Cardiac muscle cell (in vitro differentiated cells and primary cell): ENCODE measurements at regions not wholly inside any gene's neighbourhood (a gene's known extent, or its start where the extent isn't known, plus 50 kb on each side); places are given as distances from the start of the nearest gene placed in this dataset.

Experiments used
- DNase-seq, 2 donors: peaks; one replicate each; pipeline versions ENCODE4 v3.0.0 to v3.0.0-alpha.2; 2010 to 2017; ENCODE audit warnings: low read depth in 1 of 2, low spot score in 1 of 2
- H3K27ac ChIP-seq: fragments of 200-600 bp; sonication (generic); 2 replicates; pipeline ENCODE4 v1.5.1; 2016
- H3K27me3 ChIP-seq: fragments of 200-600 bp; sonication (generic); 2 replicates; pipeline ENCODE4 v1.6.0; 2016; ENCODE audit warnings: control low read depth
- H3K36me3 ChIP-seq: fragments of 200-600 bp; sonication (generic); 2 replicates; pipeline ENCODE4 v1.5.1; 2016; ENCODE audit warnings: control low read depth
- H3K4me1 ChIP-seq: fragments of 200-600 bp; sonication (generic); 2 replicates; pipeline ENCODE4 v1.8.1; 2017; ENCODE audit warnings: low read depth, mild to moderate bottlenecking, mixed run types
- H3K4me3 ChIP-seq: fragments of 200-600 bp; sonication (generic); 2 replicates; pipeline ENCODE4 v1.5.1; 2016; ENCODE audit warnings: mild to moderate bottlenecking
- H3K9me3 ChIP-seq: fragments of 200-600 bp; sonication (generic); 2 replicates; pipeline ENCODE4 v1.5.1; 2017; ENCODE audit warnings: low read depth, mild to moderate bottlenecking, control low read depth
- CTCF ChIP-seq: IDR thresholded peaks from 2 replicates; pipeline ENCODE4 v1.5.1; 2012; ENCODE audit warnings: low read depth, mild to moderate bottlenecking, low read length

DNA sequence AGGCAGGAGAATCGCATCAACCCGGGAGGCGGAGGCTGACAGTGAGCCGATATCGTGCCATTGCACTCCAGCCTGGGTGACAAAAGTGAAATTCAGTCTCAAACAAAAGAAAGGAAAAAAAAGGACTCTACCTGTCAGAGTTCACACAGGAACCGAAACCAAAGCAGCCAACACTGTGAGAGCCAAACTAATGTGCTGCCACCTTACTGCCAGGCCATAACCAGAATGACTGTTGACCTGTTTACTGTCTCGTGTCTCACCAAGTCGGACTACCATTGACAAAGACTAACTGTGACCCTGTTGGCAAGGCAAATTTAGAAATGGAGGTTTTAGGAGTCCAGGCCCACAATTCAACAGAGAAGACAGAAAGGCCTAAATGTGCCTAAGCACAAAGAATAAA lies 112.4 kb downstream of the ANXA2R start:
- Histone ChIP-seq H3K9me3 (no peaks in the 10 kb centered on the region), H3K27ac (no peak overlapping the region), H3K36me3 (no peaks in the 10 kb centered on the region), H3K4me1 (no peaks in the 10 kb centered on the region), H3K4me3 (no peak overlapping the region), H3K27me3 (no peaks in the 10 kb centered on the region)
- no peak for DNase-seq
- TF ChIP-seq CTCF: no peak

- Histone ChIP-seq H3K27ac (no peak overlapping the region), H3K36me3 (no peaks in the 10 kb centered on the region)
- no peak for DNase-seq
These were observed 113.0 kb upstream of the SELENOP start for GRCh38 chr5:42924686-42925085.

GRCh38 chr5:42924226-42924625 lies 112.5 kb upstream of the SELENOP start:
- Histone ChIP-seq H3K27me3 (no peaks in the 10 kb centered on the region), H3K36me3 (no peaks in the 10 kb centered on the region), H3K9me3 (no peaks in the 10 kb centered on the region), H3K4me3 (no peak overlapping the region), H3K4me1 (no peaks in the 10 kb centered on the region), H3K27ac (no peak overlapping the region)
- TF ChIP-seq CTCF: no peak
- no peak for DNase-seq

More at GRCh38 chr5:42924686-42925085, 113.0 kb upstream of the SELENOP start:
- Histone ChIP-seq H3K4me3 (no peak overlapping the region), H3K9me3 (no peaks in the 10 kb centered on the region), H3K4me1 (no peaks in the 10 kb centered on the region), H3K27me3 (no peaks in the 10 kb centered on the region)
- TF ChIP-seq CTCF: no peak

DNA sequence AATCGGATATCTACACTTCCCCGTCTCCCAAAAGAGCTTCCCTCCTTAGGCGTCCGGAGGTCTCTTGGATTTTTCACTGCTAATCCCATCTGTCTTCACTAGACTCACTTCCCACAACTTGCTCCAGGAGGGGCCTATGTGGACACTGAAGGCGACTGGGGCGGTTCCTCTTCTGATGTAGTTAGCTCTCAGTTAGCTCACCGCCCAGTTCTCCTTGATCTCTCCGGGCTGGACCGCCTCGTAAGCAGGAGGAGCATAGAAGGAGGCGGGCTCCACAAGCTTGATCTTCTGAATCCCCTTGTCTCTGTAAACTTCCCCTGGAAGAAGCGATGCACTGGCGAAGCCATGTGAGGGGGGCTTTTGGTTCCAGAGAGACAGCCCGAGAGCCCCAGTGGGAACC lies 112.0 kb upstream of the SELENOP start:
- no peaks in the 10 kb centered on the region for H3K36me3 ChIP-seq
- H3K4me1 ChIP-seq: no peaks in the 10 kb centered on the region
- DNase-seq: peak in 1 of 2 donors; percentile 28
- no peak overlapping the region for H3K4me3 ChIP-seq
- H3K27me3 ChIP-seq: no peaks in the 10 kb centered on the region
- no peak for TF ChIP-seq CTCF
- no peaks in the 10 kb centered on the region for H3K9me3 ChIP-seq
- no peak overlapping the region for H3K27ac ChIP-seq

DNA sequence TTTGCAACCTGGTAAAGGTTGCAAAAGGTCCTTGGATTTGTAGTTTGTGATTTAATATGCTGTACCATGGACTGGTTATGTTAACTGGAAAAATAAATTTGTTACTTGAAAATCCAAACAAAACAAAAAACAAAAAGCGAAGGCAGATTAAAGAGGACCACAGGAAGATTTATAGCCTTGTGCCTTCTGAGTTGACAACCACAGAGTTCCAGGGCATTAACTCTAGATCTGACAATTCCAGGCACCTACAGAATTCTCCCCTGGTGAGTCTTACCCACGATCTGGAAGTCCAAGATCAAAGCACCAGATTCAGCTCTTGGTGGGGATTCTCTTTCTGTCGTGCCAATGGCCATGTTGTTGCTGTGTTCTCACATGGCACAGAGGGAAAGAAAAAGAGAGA lies 107.9 kb upstream of the SELENOP start:
- Histone ChIP-seq H3K27me3 (no peaks in the 10 kb centered on the region), H3K27ac (no peak overlapping the region), H3K36me3 (no peaks in the 10 kb centered on the region), H3K4me1 (no peaks in the 10 kb centered on the region), H3K4me3 (no peak overlapping the region), H3K9me3 (no peaks in the 10 kb centered on the region)
- no peak for DNase-seq
- no peak for TF ChIP-seq CTCF

GRCh38 chr5:42915306-42915866 lies 103.7 kb upstream of the SELENOP start:
- Histone ChIP-seq H3K27me3 (no peaks in the 10 kb centered on the region), H3K36me3 (no peaks in the 10 kb centered on the region), H3K27ac (no peak overlapping the region), H3K4me1 (no peaks in the 10 kb centered on the region), H3K4me3 (no peak overlapping the region), H3K9me3 (no peaks in the 10 kb centered on the region)
- TF ChIP-seq CTCF: no peak
- DNase-seq: no peak
